PC-3 (cell line): ENCODE measurements at regions not wholly inside any gene's neighbourhood (a gene's known extent, or its start where the extent isn't known, plus 50 kb on each side); places are given as distances from the start of the nearest gene placed in this dataset.

Experiments used
- EZH2 ChIP-seq: fragments of 300-600 bp; sonication (generic); IDR thresholded peaks from one replicate; pipeline ENCODE4 v1.6.1; 2017; ENCODE audit warnings: antibody characterized with exemption, mild to moderate bottlenecking, low read length; ENCODE audit not compliant: unreplicated experiment
- EZH2phosphoT487 ChIP-seq: fragments of 300-600 bp; sonication (generic); IDR thresholded peaks from 2 replicates; pipeline ENCODE4 v1.6.1; 2018; ENCODE audit warnings: mild to moderate bottlenecking, antibody characterized with exemption, low read length, borderline replicate concordance
- TF ChIP-seq, protein P1 (sequence below): fragments of 300-600 bp; sonication (generic); conservative IDR thresholded peaks from 2 replicates; pipeline ENCODE4 v1.5.1; 2017; ENCODE audit warnings: antibody characterized with exemption, low read depth, mild to moderate bottlenecking, low read length

DNA sequence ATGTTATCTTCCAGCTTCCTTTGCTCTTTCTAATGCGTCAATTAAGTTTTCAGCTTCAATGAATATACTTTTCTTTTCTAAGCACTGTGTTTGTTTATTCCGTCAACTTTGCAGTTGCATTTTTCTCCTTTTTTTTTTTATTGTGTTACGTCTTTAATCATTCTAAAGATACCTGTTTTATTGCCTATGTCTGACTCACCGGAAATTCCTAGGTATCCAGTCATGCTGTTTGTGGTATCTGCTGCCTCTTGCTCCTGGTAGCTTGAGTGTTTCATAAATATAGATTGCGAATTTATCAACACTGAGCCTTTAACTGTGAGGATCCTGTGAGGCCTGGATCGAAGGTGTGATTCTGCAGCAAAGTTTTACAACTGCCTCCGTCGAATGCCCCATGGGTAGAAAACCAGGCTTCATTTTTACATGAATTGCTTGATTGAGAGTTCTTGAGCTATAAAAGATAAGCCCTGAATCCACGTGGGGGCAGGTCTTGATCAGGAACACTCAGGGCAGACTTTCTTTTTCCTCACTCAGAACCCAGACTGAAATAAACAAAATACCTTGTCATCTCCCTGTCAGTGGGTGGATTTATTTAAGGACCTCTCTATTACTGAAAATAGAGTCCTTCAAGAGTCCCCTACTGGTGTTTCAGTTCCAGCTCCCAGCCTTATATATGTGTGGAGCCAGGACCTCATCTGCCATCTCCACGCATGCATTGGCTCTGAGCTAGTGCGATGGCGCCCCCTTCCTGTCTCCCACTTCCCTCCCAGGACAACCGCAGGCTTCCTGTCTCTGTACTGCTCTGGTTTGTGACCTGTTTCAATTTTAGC is 60.1 kb upstream of the LRRC1 start:
- TF ChIP-seq EZH2 = no peak
- TF ChIP-seq, protein P1, sequence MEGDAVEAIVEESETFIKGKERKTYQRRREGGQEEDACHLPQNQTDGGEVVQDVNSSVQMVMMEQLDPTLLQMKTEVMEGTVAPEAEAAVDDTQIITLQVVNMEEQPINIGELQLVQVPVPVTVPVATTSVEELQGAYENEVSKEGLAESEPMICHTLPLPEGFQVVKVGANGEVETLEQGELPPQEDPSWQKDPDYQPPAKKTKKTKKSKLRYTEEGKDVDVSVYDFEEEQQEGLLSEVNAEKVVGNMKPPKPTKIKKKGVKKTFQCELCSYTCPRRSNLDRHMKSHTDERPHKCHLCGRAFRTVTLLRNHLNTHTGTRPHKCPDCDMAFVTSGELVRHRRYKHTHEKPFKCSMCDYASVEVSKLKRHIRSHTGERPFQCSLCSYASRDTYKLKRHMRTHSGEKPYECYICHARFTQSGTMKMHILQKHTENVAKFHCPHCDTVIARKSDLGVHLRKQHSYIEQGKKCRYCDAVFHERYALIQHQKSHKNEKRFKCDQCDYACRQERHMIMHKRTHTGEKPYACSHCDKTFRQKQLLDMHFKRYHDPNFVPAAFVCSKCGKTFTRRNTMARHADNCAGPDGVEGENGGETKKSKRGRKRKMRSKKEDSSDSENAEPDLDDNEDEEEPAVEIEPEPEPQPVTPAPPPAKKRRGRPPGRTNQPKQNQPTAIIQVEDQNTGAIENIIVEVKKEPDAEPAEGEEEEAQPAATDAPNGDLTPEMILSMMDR = peak; percentile 80
- TF ChIP-seq EZH2phosphoT487 = no peak
